Astrocyte of the spinal cord (primary cell): ENCODE measurements at regions not wholly inside any gene's neighbourhood (a gene's known extent, or its start where the extent isn't known, plus 50 kb on each side); places are given as distances from the start of the nearest gene placed in this dataset.

Source experiments
- DNase-seq: peaks from one replicate; pipeline ENCODE4 v3.0.0; 2011; ENCODE audit warnings: low read depth, low spot score
- H3K4me3 ChIP-seq: 2 replicates; pipeline ENCODE4 v1.5.1; 2011; ENCODE audit warnings: low read depth, mild to moderate bottlenecking, low read length, moderate library complexity
- in situ Hi-C: cut with HindIII; loops from 2 replicates; pipeline ENCODE4 v1.10.0; 2017; ENCODE audit warnings: low sequenced_read_pairs
- TF ChIP-seq, protein P1 (sequence below): IDR thresholded peaks from 2 replicates; pipeline ENCODE4 v1.5.1; 2012; ENCODE audit warnings: low read depth, mild to moderate bottlenecking, low read length, inconsistent platforms

DNA sequence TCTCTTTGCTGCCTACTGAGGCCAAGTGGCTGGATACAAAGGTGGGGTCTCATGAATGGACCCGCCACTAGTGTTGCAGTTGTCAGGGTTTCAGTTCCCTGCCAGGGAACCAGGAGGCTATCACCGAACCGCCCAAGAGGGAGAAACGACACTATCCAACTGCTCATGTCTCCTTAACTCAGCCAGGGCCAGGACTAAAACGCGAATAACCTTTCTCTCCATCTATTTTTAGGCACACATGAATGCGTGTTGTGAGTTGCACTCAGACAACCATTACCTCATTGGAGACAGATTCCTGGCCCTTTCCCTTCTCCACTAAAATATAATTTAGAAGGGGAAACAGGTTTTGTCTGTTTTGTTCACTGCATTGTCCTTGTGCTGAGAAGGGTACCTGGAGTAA, 559.5 kb downstream of the SOCS6 start:
- no peak for DNase-seq
- in situ Hi-C loops: no loop called here
- no peak overlapping the region for H3K4me3 ChIP-seq
- TF ChIP-seq, protein P1, sequence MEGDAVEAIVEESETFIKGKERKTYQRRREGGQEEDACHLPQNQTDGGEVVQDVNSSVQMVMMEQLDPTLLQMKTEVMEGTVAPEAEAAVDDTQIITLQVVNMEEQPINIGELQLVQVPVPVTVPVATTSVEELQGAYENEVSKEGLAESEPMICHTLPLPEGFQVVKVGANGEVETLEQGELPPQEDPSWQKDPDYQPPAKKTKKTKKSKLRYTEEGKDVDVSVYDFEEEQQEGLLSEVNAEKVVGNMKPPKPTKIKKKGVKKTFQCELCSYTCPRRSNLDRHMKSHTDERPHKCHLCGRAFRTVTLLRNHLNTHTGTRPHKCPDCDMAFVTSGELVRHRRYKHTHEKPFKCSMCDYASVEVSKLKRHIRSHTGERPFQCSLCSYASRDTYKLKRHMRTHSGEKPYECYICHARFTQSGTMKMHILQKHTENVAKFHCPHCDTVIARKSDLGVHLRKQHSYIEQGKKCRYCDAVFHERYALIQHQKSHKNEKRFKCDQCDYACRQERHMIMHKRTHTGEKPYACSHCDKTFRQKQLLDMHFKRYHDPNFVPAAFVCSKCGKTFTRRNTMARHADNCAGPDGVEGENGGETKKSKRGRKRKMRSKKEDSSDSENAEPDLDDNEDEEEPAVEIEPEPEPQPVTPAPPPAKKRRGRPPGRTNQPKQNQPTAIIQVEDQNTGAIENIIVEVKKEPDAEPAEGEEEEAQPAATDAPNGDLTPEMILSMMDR: no peak

DNA sequence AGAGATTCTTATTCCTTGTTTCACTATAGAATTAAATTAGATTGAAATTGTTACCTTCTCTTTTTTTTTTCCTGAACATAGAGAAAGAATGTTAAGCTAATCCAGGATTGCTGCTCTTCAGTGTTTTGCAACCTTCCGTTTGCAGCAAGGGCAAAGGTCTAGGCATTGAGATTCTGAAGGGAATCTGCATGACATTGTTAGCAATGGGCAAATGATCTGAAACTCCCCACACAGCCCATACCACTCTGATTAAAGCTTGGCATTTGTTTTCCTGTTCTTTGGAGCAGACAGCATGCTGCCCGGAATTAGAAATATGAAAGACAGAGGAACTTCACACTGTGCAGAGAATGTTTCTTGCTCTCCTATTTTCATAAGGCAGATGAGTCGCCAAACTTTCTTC, 551.8 kb downstream of the SOCS6 start:
- in situ Hi-C loops: no loop called here
- H3K4me3 ChIP-seq: no peak overlapping the region
- no peak for DNase-seq
- TF ChIP-seq, protein P1: no peak

DNA sequence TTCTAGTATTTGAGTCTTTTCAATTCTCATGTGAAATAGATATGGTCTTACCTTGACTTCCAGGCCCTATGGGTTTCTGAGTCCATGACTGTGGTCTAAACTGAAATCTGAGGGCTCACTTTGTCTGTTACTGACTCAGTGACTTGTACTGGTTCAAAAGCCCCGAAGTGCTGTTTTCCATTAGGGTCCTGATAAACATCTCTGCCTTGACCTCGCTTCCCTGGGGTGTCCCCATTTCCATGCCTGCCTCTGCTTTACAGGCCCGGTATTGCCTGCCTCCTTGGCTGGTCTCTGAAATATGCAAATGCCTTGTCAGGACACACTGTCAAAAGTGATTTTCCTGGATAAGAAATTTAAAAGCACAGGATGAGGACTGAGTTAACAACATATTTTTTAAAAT, 538.8 kb downstream of the SOCS6 start:
- in situ Hi-C loops: no loop called here
- no peak overlapping the region for H3K4me3 ChIP-seq
- TF ChIP-seq, protein P1: no peak
- no peak for DNase-seq

DNA sequence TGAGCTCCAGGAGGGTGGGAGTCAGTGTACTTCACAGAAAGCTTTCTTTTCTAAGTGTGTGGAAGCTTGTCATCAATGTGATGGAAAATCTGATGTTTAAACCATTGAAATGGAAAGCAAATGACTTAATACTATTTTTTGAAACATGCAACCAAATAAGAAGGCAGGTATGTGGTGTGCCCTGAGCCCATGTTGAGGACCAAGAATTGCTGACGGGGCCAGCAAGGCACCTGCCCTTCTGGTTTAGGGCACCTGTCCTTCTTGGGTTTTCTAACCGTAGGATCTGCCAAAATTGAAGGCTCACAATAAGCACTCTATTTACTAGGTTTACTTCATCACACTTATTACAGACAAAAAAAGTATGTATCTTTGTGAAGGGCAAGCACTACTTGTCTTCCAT, 537.7 kb downstream of the SOCS6 start:
- in situ Hi-C loops: no loop called here
- DNase-seq: no peak

DNA sequence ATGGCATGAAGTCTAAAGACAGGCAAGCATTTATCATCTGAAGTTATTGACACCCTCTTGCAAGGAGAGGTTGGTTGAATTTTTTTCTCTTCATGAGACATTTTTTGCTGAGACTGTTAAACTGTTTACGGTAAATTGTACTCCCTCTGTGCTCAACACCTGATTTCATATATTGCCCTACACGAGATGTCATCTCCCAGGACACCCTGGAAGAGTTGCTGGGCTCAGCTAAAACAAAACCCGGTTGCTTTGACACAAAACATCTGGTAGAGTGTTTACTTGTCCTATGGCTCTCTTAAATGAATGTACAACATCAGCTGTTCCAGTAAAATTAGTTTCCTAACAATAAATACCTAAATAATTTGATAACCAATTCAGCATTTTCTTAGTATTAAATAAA, 533.8 kb downstream of the SOCS6 start:
- in situ Hi-C loops: no loop called here
- DNase-seq: no peak
- TF ChIP-seq, protein P1: no peak
- no peak overlapping the region for H3K4me3 ChIP-seq

More for the DNA sequence above, 537.7 kb downstream of the SOCS6 start:
- TF ChIP-seq, protein P1: no peak
- H3K4me3 ChIP-seq: no peak overlapping the region

DNA sequence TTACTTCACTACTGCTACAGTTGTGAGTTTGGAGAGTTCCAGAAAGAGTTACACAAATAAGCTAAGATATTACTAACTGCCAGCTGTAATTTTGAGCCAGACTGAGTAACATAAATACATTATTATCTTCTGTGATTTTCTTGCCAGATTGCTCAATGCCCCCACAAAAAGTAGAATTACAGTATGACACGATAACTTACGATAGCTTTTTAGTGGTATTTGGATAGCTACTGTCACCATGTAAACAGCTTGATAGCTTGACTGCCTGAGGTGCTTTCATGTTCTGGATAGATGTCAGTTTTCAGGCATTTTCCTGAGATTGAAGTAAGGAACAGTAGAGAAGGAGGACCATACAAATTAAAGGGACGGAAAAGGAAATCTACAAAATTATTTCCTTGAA, 533.3 kb downstream of the SOCS6 start:
- H3K4me3 ChIP-seq: no peak overlapping the region
- in situ Hi-C loops: no loop called here
- TF ChIP-seq, protein P1: no peak
- no peak for DNase-seq

DNA sequence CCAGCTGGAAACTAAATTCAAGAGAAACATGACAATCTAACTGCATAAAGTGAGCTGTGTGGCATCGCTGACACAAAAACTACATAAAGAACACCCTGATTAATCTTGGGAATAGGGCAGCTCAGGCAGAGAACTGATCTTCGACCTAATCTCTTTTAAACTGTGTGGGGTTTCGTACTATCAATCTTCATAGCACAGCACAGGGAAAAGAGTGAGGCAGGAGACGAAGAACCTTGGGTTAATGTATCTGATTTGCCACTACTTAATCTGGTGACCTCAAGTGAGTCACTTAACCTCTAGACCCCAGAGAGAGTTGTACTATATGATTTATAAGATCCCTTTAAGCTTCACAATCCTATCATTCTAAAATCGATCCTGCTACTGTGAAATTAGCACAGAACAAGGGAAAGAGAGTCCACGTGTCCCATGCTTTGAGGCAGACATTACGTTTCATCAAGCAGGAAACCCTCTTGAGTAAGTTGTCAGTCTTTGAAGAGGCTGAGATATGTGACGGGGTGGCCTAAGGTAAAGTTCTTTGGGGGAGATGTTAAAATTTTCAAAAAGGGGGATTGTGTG, 519.7 kb downstream of the SOCS6 start:
- no peak overlapping the region for H3K4me3 ChIP-seq
- TF ChIP-seq, protein P1: no peak
- in situ Hi-C loops: no loop called here
- no peak for DNase-seq
